Forelimb muscle (tissue), 1 donor: ENCODE measurements at regions not wholly inside any gene's neighbourhood (a gene's known extent, or its start where the extent isn't known, plus 50 kb on each side); places are given as distances from the start of the nearest gene placed in this dataset.
A peak's percentile ranks its signal among the peaks of the same experiment; 100 is the strongest.

Experiments used
- DNase-seq: peaks from one replicate; pipeline ENCODE4 v3.0.0-alpha.2; 2013; ENCODE audit warnings: low read depth

- no peak for DNase-seq
Observed at GRCh38 chr7:108686494-108686893, 116.8 kb downstream of the DNAJB9 start.

GRCh38 chr7:108697254-108697653, 127.6 kb downstream of the DNAJB9 start:
- DNase-seq: peak; percentile 16

- no peak for DNase-seq
Observed at GRCh38 chr7:108711611-108712010, 141.9 kb downstream of the DNAJB9 start.

- no peak for DNase-seq
Observed at GRCh38 chr7:108716783-108717182, 147.1 kb downstream of the DNAJB9 start.

- DNase-seq: no peak
Observed at GRCh38 chr7:108717781-108718180, 148.1 kb downstream of the DNAJB9 start.

GRCh38 chr7:108719631-108720030, 150.0 kb downstream of the DNAJB9 start:
- DNase-seq: no peak

- no peak for DNase-seq
Observed at GRCh38 chr7:108722561-108722960, 152.9 kb downstream of the DNAJB9 start.

GRCh38 chr7:108723381-108723814, 153.7 kb downstream of the DNAJB9 start:
- peak; percentile 16 for DNase-seq

GRCh38 chr7:108724251-108725100, 154.8 kb downstream of the DNAJB9 start:
- no peak for DNase-seq

GRCh38 chr7:108735814-108736213, 166.1 kb downstream of the DNAJB9 start:
- DNase-seq: no peak

- DNase-seq: no peak
Observed at GRCh38 chr7:108736221-108736891, 166.7 kb downstream of the DNAJB9 start.

GRCh38 chr7:108770981-108771745, 201.5 kb downstream of the DNAJB9 start:
- no peak for DNase-seq

- no peak for DNase-seq
Observed at GRCh38 chr7:108771853-108772252, 202.2 kb downstream of the DNAJB9 start.

- DNase-seq: no peak
Observed at GRCh38 chr7:108777966-108778365, 208.3 kb downstream of the DNAJB9 start.

GRCh38 chr7:108789451-108789850, 219.8 kb downstream of the DNAJB9 start:
- no peak for DNase-seq

- DNase-seq: no peak
Observed at GRCh38 chr7:108794466-108794865, 224.8 kb downstream of the DNAJB9 start.

- DNase-seq: no peak
Observed at GRCh38 chr7:108802650-108803049, 233.0 kb downstream of the DNAJB9 start.

- DNase-seq: no peak
Observed at GRCh38 chr7:108805808-108806397, 236.2 kb downstream of the DNAJB9 start.

- no peak for DNase-seq
Observed at GRCh38 chr7:108808549-108809266, 239.0 kb downstream of the DNAJB9 start.

GRCh38 chr7:108809356-108809755, 239.7 kb downstream of the DNAJB9 start:
- no peak for DNase-seq

GRCh38 chr7:108810756-108811385, 241.2 kb downstream of the DNAJB9 start:
- DNase-seq: no peak
